IPS-15b (cell line): ENCODE measurements at regions not wholly inside any gene's neighbourhood (a gene's known extent, or its start where the extent isn't known, plus 50 kb on each side); places are given as distances from the start of the nearest gene placed in this dataset.

ENCODE experiments used
- H3K27me3 ChIP-seq: one replicate; pipeline ENCODE4 v1.6.1; 2013; ENCODE audit warnings: low read length; ENCODE audit not compliant: control insufficient read depth, insufficient read depth
- H3K36me3 ChIP-seq: one replicate; pipeline ENCODE4 v1.6.1; 2013; ENCODE audit warnings: low read length; ENCODE audit not compliant: control insufficient read depth, insufficient read depth
- H3K4me1 ChIP-seq: one replicate; pipeline ENCODE4 v1.6.1; 2013; ENCODE audit warnings: mild to moderate bottlenecking, low read length; ENCODE audit not compliant: control insufficient read depth, insufficient read depth
- H3K4me3 ChIP-seq: one replicate; pipeline ENCODE4 v1.5.1; 2013; ENCODE audit warnings: low read depth, low read length
- H3K9ac ChIP-seq: one replicate; pipeline ENCODE4 v1.6.1; 2013; ENCODE audit warnings: low read depth, mild to moderate bottlenecking, low read length
- H3K9me3 ChIP-seq: one replicate; pipeline ENCODE4 v1.6.1; 2013; ENCODE audit warnings: mild to moderate bottlenecking, low read length; ENCODE audit not compliant: control insufficient read depth, insufficient read depth

DNA sequence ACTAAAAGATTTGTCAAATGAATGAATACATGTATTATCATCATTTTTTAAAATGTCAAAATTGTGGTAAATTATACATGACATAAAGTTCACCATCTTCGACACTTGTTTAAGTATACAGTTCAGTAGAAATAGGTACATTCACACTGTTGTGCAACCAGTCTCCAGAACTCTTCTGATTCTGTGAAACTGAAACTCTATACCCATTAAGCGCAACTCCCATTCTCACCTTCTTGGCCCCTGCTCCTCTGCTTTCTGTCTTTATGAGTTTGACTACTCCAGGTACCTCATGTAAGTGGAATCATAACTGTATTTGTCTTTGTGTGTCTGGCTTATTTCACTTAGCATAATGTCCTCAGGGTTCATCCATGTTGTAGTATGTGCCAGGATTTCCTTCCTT lies 50.1 kb upstream of the KBTBD8 start:
- no peaks in the 10 kb centered on the region for H3K27me3 ChIP-seq
- no peaks in the 10 kb centered on the region for H3K36me3 ChIP-seq
- H3K4me1 ChIP-seq: no peaks in the 10 kb centered on the region
- H3K4me3 ChIP-seq: no peak overlapping the region
- no peak overlapping the region for H3K9ac ChIP-seq
- no peaks in the 10 kb centered on the region for H3K9me3 ChIP-seq
